ENCODE measurements at regions not wholly inside any gene's neighbourhood (a gene's known extent, or its start where the extent isn't known, plus 50 kb on each side); places are given as distances from the start of the nearest gene placed in this dataset.
"Not testable (repeated sequence)": the region's sequence is repeated elsewhere in the genome, so short reads cannot be mapped to it uniquely, and the experiment has no call there.

- DNase-seq (ENCODE audit: low spot score in 2 of 2) (no peak), ATAC-seq (no peak)
- H3K36me3 Mint-ChIP-seq: no peaks in the 10 kb centered on the region
- H3K4me3 Mint-ChIP-seq: no peak overlapping the region
- no peaks in the 10 kb centered on the region for H3K4me1 Mint-ChIP-seq
- no peaks in the 10 kb centered on the region for H3K9me3 Mint-ChIP-seq
- no peak overlapping the region for H3K27ac Mint-ChIP-seq
Measured at GRCh38 chr5:72648480-72648879, 141.3 kb upstream of the ZNF366 start.

GRCh38 chr5:72647806-72648205 lies 140.6 kb upstream of the ZNF366 start:
- DNase-seq (ENCODE audit: low spot score in 2 of 2) (no peak), ATAC-seq (no peak)
- Mint-ChIP-seq H3K9me3 (no peaks in the 10 kb centered on the region), H3K4me3 (no peak overlapping the region), H3K27ac (no peak overlapping the region), H3K4me1 (no peaks in the 10 kb centered on the region), H3K36me3 (no peaks in the 10 kb centered on the region)

- H3K4me3 Mint-ChIP-seq: no peak overlapping the region
- no peak for DNase-seq (ENCODE audit: low spot score in 2 of 2)
- H3K27ac Mint-ChIP-seq: no peak overlapping the region
- no peak for ATAC-seq
- H3K36me3 Mint-ChIP-seq: no peaks in the 10 kb centered on the region
- no peaks in the 10 kb centered on the region for H3K4me1 Mint-ChIP-seq
- H3K9me3 Mint-ChIP-seq: no peaks in the 10 kb centered on the region
Measured at GRCh38 chr5:72646246-72646866, 139.1 kb upstream of the ZNF366 start.

GRCh38 chr5:72645064-72645846 lies 138.0 kb upstream of the ZNF366 start:
- H3K9me3 Mint-ChIP-seq: no peaks in the 10 kb centered on the region
- H3K27ac Mint-ChIP-seq: no peak overlapping the region
- no peaks in the 10 kb centered on the region for H3K36me3 Mint-ChIP-seq
- DNase-seq (ENCODE audit: low spot score in 2 of 2): no peak
- no peak for ATAC-seq
- no peaks in the 10 kb centered on the region for H3K4me1 Mint-ChIP-seq
- no peak overlapping the region for H3K4me3 Mint-ChIP-seq

GRCh38 chr5:72644296-72644695 lies 137.1 kb upstream of the ZNF366 start:
- no peak for ATAC-seq
- H3K27ac Mint-ChIP-seq: no peak overlapping the region

GRCh38 chr5:72641164-72641563 lies 134.0 kb upstream of the ZNF366 start:
- Mint-ChIP-seq H3K9me3 (no peaks in the 10 kb centered on the region), H3K4me3 (no peak overlapping the region), H3K36me3 (no peaks in the 10 kb centered on the region), H3K27ac (no peak overlapping the region), H3K4me1 (no peaks in the 10 kb centered on the region)
- DNase-seq (ENCODE audit: low spot score in 2 of 2) (no peak), ATAC-seq (no peak)

More at GRCh38 chr5:72644296-72644695, 137.1 kb upstream of the ZNF366 start:
- no peak overlapping the region for H3K4me3 Mint-ChIP-seq
- H3K4me1 Mint-ChIP-seq: no peaks in the 10 kb centered on the region
- H3K9me3 Mint-ChIP-seq: no peaks in the 10 kb centered on the region
- H3K36me3 Mint-ChIP-seq: no peaks in the 10 kb centered on the region
- DNase-seq (ENCODE audit: low spot score in 2 of 2): no peak

GRCh38 chr5:72637058-72637457 lies 129.8 kb upstream of the ZNF366 start:
- DNase-seq (ENCODE audit: low spot score in 2 of 2) (no peak), ATAC-seq (no peak)
- Mint-ChIP-seq H3K27ac (no peak overlapping the region), H3K9me3 (no peaks in the 10 kb centered on the region), H3K4me1 (no peaks in the 10 kb centered on the region), H3K4me3 (no peak overlapping the region), H3K36me3 (no peaks in the 10 kb centered on the region)

- H3K4me3 Mint-ChIP-seq; H3K9me3 Mint-ChIP-seq; H3K36me3 Mint-ChIP-seq; ATAC-seq; H3K4me1 Mint-ChIP-seq; H3K27ac Mint-ChIP-seq; DNase-seq (ENCODE audit: low spot score in 2 of 2): not testable (repeated sequence)
Measured at GRCh38 chr5:72636565-72636964, 129.4 kb upstream of the ZNF366 start.

- Mint-ChIP-seq H3K4me3 (no peak overlapping the region), H3K36me3 (no peaks in the 10 kb centered on the region), H3K27ac (no peak overlapping the region), H3K9me3 (no peaks in the 10 kb centered on the region), H3K4me1 (no peaks in the 10 kb centered on the region)
- DNase-seq (ENCODE audit: low spot score in 2 of 2) (no peak), ATAC-seq (no peak)
Measured at GRCh38 chr5:72634444-72634843, 127.2 kb upstream of the ZNF366 start.

GRCh38 chr5:72633649-72634048 lies 126.4 kb upstream of the ZNF366 start:
- H3K9me3 Mint-ChIP-seq: no peaks in the 10 kb centered on the region
- H3K4me1 Mint-ChIP-seq: no peaks in the 10 kb centered on the region
- ATAC-seq: no peak
- no peak overlapping the region for H3K4me3 Mint-ChIP-seq
- H3K36me3 Mint-ChIP-seq: no peaks in the 10 kb centered on the region
- no peak for DNase-seq (ENCODE audit: low spot score in 2 of 2)
- H3K27ac Mint-ChIP-seq: no peak overlapping the region

GRCh38 chr5:72633041-72633445 lies 125.8 kb upstream of the ZNF366 start:
- Mint-ChIP-seq H3K36me3 (no peaks in the 10 kb centered on the region), H3K9me3 (no peaks in the 10 kb centered on the region), H3K4me3 (no peak overlapping the region), H3K27ac (no peak overlapping the region), H3K4me1 (no peaks in the 10 kb centered on the region)
- no peak for DNase-seq (ENCODE audit: low spot score in 2 of 2)
- ATAC-seq: no peak

- Mint-ChIP-seq H3K4me1 (no peaks in the 10 kb centered on the region), H3K9me3 (no peaks in the 10 kb centered on the region), H3K27ac (no peak overlapping the region), H3K4me3 (no peak overlapping the region), H3K36me3 (no peaks in the 10 kb centered on the region)
- DNase-seq (ENCODE audit: low spot score in 2 of 2): no peak
- ATAC-seq: no peak
Measured at GRCh38 chr5:72630721-72631120, 123.5 kb upstream of the ZNF366 start.

GRCh38 chr5:72630081-72630480 lies 122.9 kb upstream of the ZNF366 start:
- Mint-ChIP-seq H3K9me3 (no peaks in the 10 kb centered on the region), H3K36me3 (no peaks in the 10 kb centered on the region), H3K4me1 (no peaks in the 10 kb centered on the region), H3K27ac (no peak overlapping the region), H3K4me3 (no peak overlapping the region)
- DNase-seq (ENCODE audit: low spot score in 2 of 2): no peak
- no peak for ATAC-seq

- Mint-ChIP-seq H3K9me3 (no peaks in the 10 kb centered on the region), H3K27ac (no peak overlapping the region), H3K4me3 (no peak overlapping the region), H3K36me3 (no peaks in the 10 kb centered on the region), H3K4me1 (no peaks in the 10 kb centered on the region)
- DNase-seq (ENCODE audit: low spot score in 2 of 2): no peak
- no peak for ATAC-seq
Measured at GRCh38 chr5:72628771-72629371, 121.7 kb upstream of the ZNF366 start.

GRCh38 chr5:72625332-72625731 lies 118.1 kb upstream of the ZNF366 start:
- H3K36me3 Mint-ChIP-seq: no peaks in the 10 kb centered on the region
- no peak overlapping the region for H3K4me3 Mint-ChIP-seq
- H3K4me1 Mint-ChIP-seq: no peaks in the 10 kb centered on the region
- no peaks in the 10 kb centered on the region for H3K9me3 Mint-ChIP-seq
- H3K27ac Mint-ChIP-seq: no peak overlapping the region
- DNase-seq (ENCODE audit: low spot score in 2 of 2): no peak
- no peak for ATAC-seq

GRCh38 chr5:72624641-72625236 lies 117.5 kb upstream of the ZNF366 start:
- DNase-seq (ENCODE audit: low spot score in 2 of 2) (no peak), ATAC-seq (no peak)
- no peak overlapping the region for H3K27ac Mint-ChIP-seq

More at GRCh38 chr5:72624641-72625236, 117.5 kb upstream of the ZNF366 start:
- H3K4me1 Mint-ChIP-seq: no peaks in the 10 kb centered on the region
- no peak overlapping the region for H3K4me3 Mint-ChIP-seq
- H3K36me3 Mint-ChIP-seq: no peaks in the 10 kb centered on the region
- no peaks in the 10 kb centered on the region for H3K9me3 Mint-ChIP-seq
